Tibial nerve (tissue), 4 donors: ENCODE measurements at regions not wholly inside any gene's neighbourhood (a gene's known extent, or its start where the extent isn't known, plus 50 kb on each side); places are given as distances from the start of the nearest gene placed in this dataset.

Experiments used
- EP300 ChIP-seq, 2 donors: sonication (generic); formaldehyde crosslinking; IDR thresholded peaks; one replicate each; pipeline ENCODE4 v1.6.1; 2017; ENCODE audit warnings: antibody characterized with exemption in 2 of 2, mild to moderate bottlenecking in 1 of 2
- POLR2A ChIP-seq, 2 donors: fragments of 450-650 bp; IDR thresholded peaks; one replicate each; pipeline ENCODE4 v1.6.1; 2017; ENCODE audit warnings: antibody characterized with exemption in 2 of 2, mild to moderate bottlenecking in 2 of 2, moderate library complexity in 2 of 2
- TF ChIP-seq, protein P1 (sequence below), 5 experiments: fragments of 200-600 bp in 3 of 5; fragments of 450-650 bp in 2 of 5; sonication (generic) in 3 of 5; IDR thresholded peaks; one replicate each; pipeline ENCODE4 v1.5.1; 2016 to 2019; ENCODE audit warnings: antibody characterized with exemption in 5 of 5, mild to moderate bottlenecking in 3 of 5, moderate library complexity in 2 of 5

DNA sequence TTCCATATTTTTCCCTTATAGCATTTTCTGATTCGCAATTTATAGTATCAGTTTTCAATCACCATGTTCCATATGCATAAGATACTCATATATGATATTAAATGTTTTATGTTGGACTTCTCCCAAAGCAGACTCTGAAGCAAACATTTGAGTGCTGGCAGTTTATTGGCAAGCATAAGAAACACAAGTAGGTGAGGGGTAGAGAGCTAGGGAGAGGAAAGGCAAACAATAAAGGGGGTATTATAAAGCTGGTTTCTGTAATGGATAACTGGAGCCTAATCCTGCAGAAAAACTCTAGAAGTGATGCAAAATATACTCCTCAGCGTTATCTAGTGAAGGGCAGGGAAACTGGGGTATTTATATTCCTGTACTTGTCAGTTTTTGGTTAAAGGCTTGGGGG lies 491.5 kb upstream of the TGFBR2 start:
- TF ChIP-seq POLR2A (IDR thresholded peaks at IDR 0.05), result no peak
- TF ChIP-seq, protein P1, sequence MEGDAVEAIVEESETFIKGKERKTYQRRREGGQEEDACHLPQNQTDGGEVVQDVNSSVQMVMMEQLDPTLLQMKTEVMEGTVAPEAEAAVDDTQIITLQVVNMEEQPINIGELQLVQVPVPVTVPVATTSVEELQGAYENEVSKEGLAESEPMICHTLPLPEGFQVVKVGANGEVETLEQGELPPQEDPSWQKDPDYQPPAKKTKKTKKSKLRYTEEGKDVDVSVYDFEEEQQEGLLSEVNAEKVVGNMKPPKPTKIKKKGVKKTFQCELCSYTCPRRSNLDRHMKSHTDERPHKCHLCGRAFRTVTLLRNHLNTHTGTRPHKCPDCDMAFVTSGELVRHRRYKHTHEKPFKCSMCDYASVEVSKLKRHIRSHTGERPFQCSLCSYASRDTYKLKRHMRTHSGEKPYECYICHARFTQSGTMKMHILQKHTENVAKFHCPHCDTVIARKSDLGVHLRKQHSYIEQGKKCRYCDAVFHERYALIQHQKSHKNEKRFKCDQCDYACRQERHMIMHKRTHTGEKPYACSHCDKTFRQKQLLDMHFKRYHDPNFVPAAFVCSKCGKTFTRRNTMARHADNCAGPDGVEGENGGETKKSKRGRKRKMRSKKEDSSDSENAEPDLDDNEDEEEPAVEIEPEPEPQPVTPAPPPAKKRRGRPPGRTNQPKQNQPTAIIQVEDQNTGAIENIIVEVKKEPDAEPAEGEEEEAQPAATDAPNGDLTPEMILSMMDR (IDR thresholded peaks at IDR 0.05), result no peak
- TF ChIP-seq EP300 (IDR thresholded peaks at IDR 0.05), result no peak
